GM23338 (cell line): ENCODE measurements at regions not wholly inside any gene's neighbourhood (a gene's known extent, or its start where the extent isn't known, plus 50 kb on each side); places are given as distances from the start of the nearest gene placed in this dataset.

Source experiments
- ATAC-seq: fragments of 200-7000 bp; cut with Tn5 transposase; 3 replicates; pipeline ENCODE4 v1.9.1; 2020
- DNase-seq: peaks from one replicate; pipeline ENCODE4 v3.0.0-alpha.2; 2015; ENCODE audit warnings: low spot score
- H2AFZ ChIP-seq: fragments of 200-600 bp; sonication (generic); 2 replicates; pipeline ENCODE4 v1.8.0; 2016; ENCODE audit warnings: antibody characterized with exemption, mild to moderate bottlenecking, moderate library complexity
- H3F3A ChIP-seq: fragments of 200-600 bp; sonication (generic); replicated peaks from 2 replicates; pipeline ENCODE4 v1.8.0; 2017; ENCODE audit warnings: antibody characterized with exemption, mixed run types, low read depth
- H3K27ac ChIP-seq: fragments of 200-600 bp; sonication (generic); 2 replicates; pipeline ENCODE4 v1.6.1; 2016; ENCODE audit warnings: low read depth
- H3K27me3 ChIP-seq: fragments of 200-600 bp; sonication (generic); 2 replicates; pipeline ENCODE4 v1.8.0; 2016; ENCODE audit warnings: mild to moderate bottlenecking, mixed run types, moderate library complexity; ENCODE audit not compliant: insufficient read depth
- H3K36me3 ChIP-seq: fragments of 200-600 bp; sonication (generic); 2 replicates; pipeline ENCODE4 v1.8.0; 2016; ENCODE audit warnings: mild to moderate bottlenecking; ENCODE audit not compliant: insufficient read depth
- H3K4me1 ChIP-seq: fragments of 200-600 bp; sonication (generic); 2 replicates; pipeline ENCODE4 v1.8.0; 2016; ENCODE audit warnings: mild to moderate bottlenecking, moderate library complexity; ENCODE audit not compliant: insufficient read depth
- H3K4me2 ChIP-seq: fragments of 200-600 bp; sonication (generic); 2 replicates; pipeline ENCODE4 v1.7.1; 2017; ENCODE audit warnings: mixed run types
- H3K4me3 ChIP-seq: fragments of 200-600 bp; sonication (generic); 2 replicates; pipeline ENCODE4 v1.6.1; 2016; ENCODE audit warnings: mixed run types
- H3K79me2 ChIP-seq: fragments of 200-600 bp; sonication (generic); replicated peaks from 2 replicates; pipeline ENCODE4 v1.8.0; 2017; ENCODE audit warnings: mild to moderate bottlenecking; ENCODE audit not compliant: insufficient read depth
- H3K9me2 ChIP-seq: fragments of 200-600 bp; sonication (generic); 2 replicates; pipeline ENCODE4 v1.8.0; 2017; ENCODE audit not compliant: insufficient read depth
- H4K20me1 ChIP-seq: fragments of 200-600 bp; sonication (generic); replicated peaks from 2 replicates; pipeline ENCODE4 v1.8.0; 2017; ENCODE audit warnings: mild to moderate bottlenecking; ENCODE audit not compliant: insufficient read depth
- H3K27ac Mint-ChIP-seq: 2 replicates; pipeline ENCODE4 v1.8.0; 2020; ENCODE audit warnings: inconsistent platforms, mild to moderate bottlenecking, moderate library complexity, mixed read lengths
- H3K27me3 Mint-ChIP-seq: 3 replicates; pipeline ENCODE4 v1.8.0; 2022; ENCODE audit warnings: low read depth, mild to moderate bottlenecking, moderate library complexity, mixed read lengths, inconsistent platforms; ENCODE audit not compliant: insufficient read depth, poor library complexity
- H3K36me3 Mint-ChIP-seq: 3 replicates; pipeline ENCODE4 v1.8.0; 2021; ENCODE audit warnings: low read depth, mild to moderate bottlenecking, inconsistent platforms, moderate library complexity, mixed read lengths
- H3K4me1 Mint-ChIP-seq: 3 replicates; pipeline ENCODE4 v1.8.0; 2020; ENCODE audit warnings: mild to moderate bottlenecking, inconsistent platforms, mixed read lengths
- H3K4me3 Mint-ChIP-seq: 3 replicates; pipeline ENCODE4 v1.8.0; 2021; ENCODE audit warnings: moderate library complexity, mild to moderate bottlenecking, inconsistent platforms, mixed read lengths
- H3K9me3 Mint-ChIP-seq: 3 replicates; pipeline ENCODE4 v1.8.0; 2020; ENCODE audit warnings: moderate library complexity, mild to moderate bottlenecking, inconsistent platforms, mixed read lengths
- CREB1 ChIP-seq: fragments of 250-450 bp; sonication (Bioruptor Pico); IDR thresholded peaks from 2 replicates; pipeline ENCODE4 v1.5.0; 2020; ENCODE audit warnings: low read depth, mild to moderate bottlenecking, moderate library complexity
- CTCF ChIP-seq, 2 experiments: fragments of 200-600 bp in 1 of 2; sonication (generic) in 1 of 2; conservative IDR thresholded peaks; 2 replicates each; pipeline versions ENCODE4 v1.5.1 to v1.6.1; 2016 to 2017; ENCODE audit warnings: antibody characterized with exemption in 2 of 2, low read depth in 2 of 2, mild to moderate bottlenecking in 2 of 2, moderate library complexity in 1 of 2
- EZH2 ChIP-seq: fragments of 200-600 bp; sonication (generic); IDR thresholded peaks from one replicate; pipeline ENCODE4 v1.8.0; 2017; ENCODE audit warnings: antibody characterized with exemption, mild to moderate bottlenecking, low read depth; ENCODE audit not compliant: unreplicated experiment
- EZH2phosphoT487 ChIP-seq: fragments of 200-600 bp; sonication (generic); IDR thresholded peaks from one replicate; pipeline ENCODE4 v1.8.1; 2018; ENCODE audit warnings: antibody characterized with exemption; ENCODE audit not compliant: unreplicated experiment
- JUNB ChIP-seq: IDR thresholded peaks from one replicate; pipeline ENCODE4 v1.6.1; 2016; ENCODE audit warnings: antibody characterized with exemption; ENCODE audit not compliant: unreplicated experiment
- NANOG ChIP-seq: IDR thresholded peaks from 2 replicates; pipeline ENCODE4 v1.6.1; 2016; ENCODE audit warnings: antibody characterized with exemption, borderline replicate concordance
- POLR2AphosphoS5 ChIP-seq: IDR thresholded peaks from 2 replicates; pipeline ENCODE4 v1.6.1; 2016; ENCODE audit warnings: antibody characterized with exemption, low read depth
- STAT1 ChIP-seq: IDR thresholded peaks from one replicate; pipeline ENCODE4 v1.6.1; 2016; ENCODE audit warnings: antibody characterized with exemption; ENCODE audit not compliant: unreplicated experiment
- ZNF114 ChIP-seq: fragments of 250-450 bp; sonication (Bioruptor Pico); IDR thresholded peaks from 2 replicates; pipeline ENCODE4 v1.5.0; 2020; ENCODE audit warnings: mild to moderate bottlenecking, moderate library complexity
- ZNF331 ChIP-seq: fragments of 250-450 bp; sonication (Bioruptor Pico); IDR thresholded peaks from 2 replicates; pipeline ENCODE4 v1.5.0; 2020; ENCODE audit warnings: low read depth, mild to moderate bottlenecking, moderate library complexity

DNA sequence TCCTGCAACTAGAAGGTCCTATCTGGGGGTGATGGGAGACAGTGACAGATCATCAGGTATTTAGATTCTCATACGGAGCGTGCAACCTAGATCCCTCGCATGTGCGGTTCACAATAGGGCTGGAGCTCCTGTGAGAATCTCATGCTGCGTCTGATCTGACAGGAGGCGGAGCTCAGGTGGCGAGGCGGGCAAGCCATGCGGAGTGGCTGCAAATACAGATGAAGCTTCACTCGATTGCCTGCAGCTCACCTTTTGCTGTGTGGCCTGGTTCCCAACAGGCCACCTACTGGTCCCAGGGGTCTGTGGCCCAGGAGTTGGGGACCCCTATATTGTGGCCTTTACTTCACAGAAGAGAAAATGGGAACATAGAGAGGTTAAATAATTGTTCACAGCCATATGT is 200.4 kb downstream of the IRF8 start:
- DNase-seq (no peak), ATAC-seq (peak; percentile 70)
- no peaks in the 10 kb centered on the region for H3K79me2 ChIP-seq
- no peak overlapping the region for H3K4me3 ChIP-seq
- H3K4me2 ChIP-seq, result no peak overlapping the region
- no peak overlapping the region for H3K27ac ChIP-seq
- Mint-ChIP-seq H3K36me3 (no peaks in the 10 kb centered on the region), H3K4me3 (no peak overlapping the region), H3K27ac (no peak overlapping the region), H3K4me1 (peaks cover 5% of the 10 kb centered on the region; the same call in 2 of the 3 replicates), H3K9me3 (0 out of 3 replicates have a peak, but pooled peaks cover 3% of the 10 kb centered on the region), H3K27me3 (peaks cover 6% of the 10 kb centered on the region)
- H3K9me2 ChIP-seq, result no peaks in the 10 kb centered on the region
- TF ChIP-seq EZH2 (no peak), ZNF331 (no peak), STAT1 (no peak), NANOG (no peak), EZH2phosphoT487 (no peak), CTCF (conservative IDR thresholded peaks at IDR 0.05; ENCODE audit: low read depth in 2 of 2) (no peak), POLR2AphosphoS5 (no peak), ZNF114 (CRISPR knock-in tag) (no peak), CREB1 (no peak), JUNB (no peak)
- H3K4me1 ChIP-seq, result no peaks in the 10 kb centered on the region
- no peak overlapping the region for H2AFZ ChIP-seq
- H3F3A ChIP-seq, result no peaks in the 10 kb centered on the region
- H3K27me3 ChIP-seq, result no peaks in the 10 kb centered on the region
- H3K36me3 ChIP-seq, result no peaks in the 10 kb centered on the region
- no peaks in the 10 kb centered on the region for H4K20me1 ChIP-seq

DNA sequence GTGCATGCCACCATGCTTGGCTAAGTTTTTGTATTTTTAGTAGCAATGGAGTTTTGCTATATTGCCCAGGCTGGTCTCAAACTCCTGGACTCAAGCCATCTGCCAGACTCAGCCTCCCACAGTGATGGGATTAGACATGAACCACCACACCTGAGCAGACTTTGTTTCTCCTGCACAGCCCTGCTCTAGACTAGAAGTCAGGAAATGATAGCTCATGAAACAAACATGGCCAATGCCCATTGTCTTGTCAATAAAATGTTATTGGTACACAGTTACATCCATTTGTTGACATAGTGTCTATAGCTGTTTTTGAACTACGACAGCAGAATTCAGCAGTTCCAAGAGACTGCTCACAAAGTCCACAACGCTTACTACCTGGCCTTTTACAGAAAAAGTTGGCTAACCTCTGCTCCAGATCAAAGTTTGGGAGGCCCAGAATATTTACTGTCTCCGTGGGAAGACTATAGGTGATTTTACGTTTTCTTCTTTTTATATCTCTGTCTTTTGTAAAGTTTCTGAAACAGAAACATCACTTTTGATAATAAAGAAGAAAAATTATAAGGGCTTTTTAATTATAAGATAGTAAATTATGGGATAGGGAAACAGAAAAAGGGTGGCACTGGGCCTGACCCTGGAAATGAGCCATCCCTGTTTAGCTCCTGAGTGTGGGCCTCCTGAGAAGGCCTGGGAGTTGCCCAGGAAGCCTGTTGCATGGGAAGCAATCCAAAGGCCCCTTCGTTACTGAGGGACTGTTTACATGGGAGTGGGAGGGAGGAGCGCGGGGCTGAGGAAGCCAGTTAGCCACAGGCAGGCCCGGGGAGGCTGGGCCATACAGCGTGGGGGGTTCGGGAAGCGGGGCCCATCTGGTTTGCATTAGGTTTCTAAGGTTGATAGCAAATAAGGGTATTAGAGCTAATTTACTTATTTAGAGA is 201.5 kb downstream of the IRF8 start:
- Histone ChIP-seq H3K4me1 (no peaks in the 10 kb centered on the region), H3F3A (no peaks in the 10 kb centered on the region), H3K4me3 (no peak overlapping the region), H2AFZ (peak overlapping the region; percentile 43; the same call in 1 of the 2 replicates), H3K4me2 (no peak overlapping the region), H3K27me3 (no peaks in the 10 kb centered on the region), H3K79me2 (no peaks in the 10 kb centered on the region), H4K20me1 (no peaks in the 10 kb centered on the region), H3K27ac (no peak overlapping the region), H3K36me3 (no peaks in the 10 kb centered on the region), H3K9me2 (no peaks in the 10 kb centered on the region)
- DNase-seq (no peak), ATAC-seq (peak; percentile 65)
- H3K4me1 Mint-ChIP-seq, result peaks cover 5% of the 10 kb centered on the region; the same call in 2 of the 3 replicates
- H3K36me3 Mint-ChIP-seq, result no peaks in the 10 kb centered on the region
- H3K27ac Mint-ChIP-seq, result no peak overlapping the region
- H3K9me3 Mint-ChIP-seq, result 0 out of 3 replicates have a peak, but pooled peaks cover 3% of the 10 kb centered on the region
- no peak overlapping the region for H3K4me3 Mint-ChIP-seq
- peaks cover 6% of the 10 kb centered on the region for H3K27me3 Mint-ChIP-seq
- TF ChIP-seq EZH2, result no peak
- no peak for TF ChIP-seq EZH2phosphoT487
- TF ChIP-seq STAT1, result no peak
- no peak for TF ChIP-seq ZNF331
- no peak for TF ChIP-seq ZNF114 (CRISPR knock-in tag)
- TF ChIP-seq CTCF (conservative IDR thresholded peaks at IDR 0.05; ENCODE audit: low read depth in 2 of 2), result no peak
